NCI-H1105 (cell line): ENCODE measurements at regions not wholly inside any gene's neighbourhood (a gene's known extent, or its start where the extent isn't known, plus 50 kb on each side); places are given as distances from the start of the nearest gene placed in this dataset.
A peak's percentile ranks its signal among the peaks of the same experiment; 100 is the strongest.

Experiments used
- DNase-seq: peaks from one replicate; lab custom pipeline; 2025; lab: John Stamatoyannopoulos, UW

DNA sequence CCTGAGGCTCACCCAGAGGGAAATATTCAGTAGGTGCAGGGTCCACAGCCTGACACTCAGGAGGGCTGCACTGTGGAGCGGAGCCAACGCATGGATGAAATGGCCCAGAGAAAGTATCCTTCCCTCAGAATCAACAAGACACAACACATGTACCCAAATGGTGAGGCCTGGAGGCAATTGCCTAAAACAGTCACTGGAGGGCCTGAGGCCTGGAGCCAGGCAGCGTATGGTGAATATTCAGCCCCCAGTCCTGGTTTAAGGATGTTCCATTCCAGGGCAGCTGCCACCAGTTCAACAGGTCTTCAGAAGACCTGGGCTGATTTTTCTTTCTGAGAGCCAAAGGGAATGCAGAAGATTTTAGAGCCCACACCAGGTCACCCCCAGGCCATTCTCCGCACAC is 264.8 kb downstream of the INSC start:
- DNase-seq: no peak

DNA sequence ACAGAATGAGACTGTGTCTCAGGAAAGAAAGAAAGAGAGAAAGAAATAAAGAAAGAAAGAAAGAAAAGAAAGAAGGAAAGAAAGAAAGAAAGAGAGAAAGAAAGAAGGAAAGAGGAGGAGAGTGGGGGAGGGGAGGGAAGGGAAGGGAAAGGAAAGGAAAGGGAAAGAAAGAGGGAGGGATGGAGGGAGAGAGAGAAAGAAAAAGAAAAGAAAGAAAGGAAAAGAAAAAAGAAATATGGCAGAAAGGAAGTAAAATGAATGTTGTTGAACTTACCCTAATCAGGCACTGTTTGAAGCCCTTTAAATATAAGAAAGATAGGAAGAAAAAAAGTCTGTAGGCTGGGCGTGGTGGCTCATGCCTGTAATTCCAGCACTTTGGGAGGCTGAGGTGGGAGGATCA is 276.1 kb downstream of the INSC start:
- DNase-seq: no peak

DNA sequence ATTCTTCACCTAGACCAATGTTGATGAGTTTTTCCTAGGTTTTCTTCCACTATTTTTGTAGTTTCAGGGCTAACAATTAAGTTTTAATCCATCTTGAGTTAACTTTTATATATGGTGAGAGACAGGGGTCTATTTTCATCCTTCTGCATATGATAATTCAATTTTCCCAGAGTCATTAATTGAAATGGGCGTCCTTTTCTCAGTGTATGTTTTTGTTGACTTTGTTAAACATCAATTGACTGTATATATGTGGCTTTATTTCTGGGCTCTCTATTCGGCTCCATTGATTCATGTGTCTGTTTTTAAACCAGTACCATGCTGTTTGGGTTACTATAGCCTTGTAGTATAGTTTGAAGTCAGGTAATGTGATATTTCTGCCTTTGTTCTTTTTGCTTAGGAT is 282.1 kb downstream of the INSC start:
- DNase-seq: no peak

DNA sequence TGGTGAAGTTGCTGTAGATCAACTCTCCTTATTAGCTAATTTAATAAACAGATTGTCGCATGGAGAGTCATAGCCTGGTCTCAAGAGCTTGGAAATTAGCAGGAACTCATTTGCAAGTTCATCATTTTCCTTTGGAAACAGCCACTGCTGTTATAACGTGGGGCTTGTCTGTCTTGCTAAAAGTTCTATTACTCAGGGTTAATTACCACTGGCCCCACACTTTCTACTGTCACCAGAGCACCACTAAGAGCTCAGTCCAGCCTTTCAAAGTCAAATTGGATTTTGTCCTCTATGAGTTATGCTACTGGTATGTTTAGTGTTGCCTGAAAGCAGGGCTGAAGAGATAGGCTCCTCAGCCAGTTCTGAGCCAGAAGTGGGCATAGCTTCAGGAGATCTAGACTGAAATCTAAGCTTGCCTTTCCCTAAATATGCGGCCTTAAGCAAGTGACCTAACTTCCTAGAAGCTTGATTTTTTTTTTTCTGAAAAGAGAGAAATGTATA is 292.2 kb downstream of the INSC start:
- no peak for DNase-seq

DNA sequence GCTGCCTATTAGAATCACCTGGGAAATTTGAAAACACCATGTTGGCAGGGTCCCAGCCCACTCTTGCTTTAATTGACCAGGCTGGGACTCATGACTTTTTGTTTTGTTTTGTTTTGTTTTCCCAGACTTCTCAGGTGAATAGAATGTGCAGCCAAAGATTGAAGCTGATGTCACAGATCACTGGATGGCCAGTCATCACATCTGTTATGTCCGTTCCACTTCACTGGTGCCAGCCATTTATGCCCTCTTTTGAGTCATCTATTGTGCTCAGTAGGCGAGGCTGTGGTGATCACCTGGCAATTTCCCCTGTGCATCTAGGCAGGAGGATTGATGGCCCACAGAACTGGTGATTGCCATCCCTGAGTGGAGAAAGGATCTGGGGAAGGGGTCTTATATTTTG is 297.3 kb downstream of the INSC start:
- peak; percentile 91 for DNase-seq

DNA sequence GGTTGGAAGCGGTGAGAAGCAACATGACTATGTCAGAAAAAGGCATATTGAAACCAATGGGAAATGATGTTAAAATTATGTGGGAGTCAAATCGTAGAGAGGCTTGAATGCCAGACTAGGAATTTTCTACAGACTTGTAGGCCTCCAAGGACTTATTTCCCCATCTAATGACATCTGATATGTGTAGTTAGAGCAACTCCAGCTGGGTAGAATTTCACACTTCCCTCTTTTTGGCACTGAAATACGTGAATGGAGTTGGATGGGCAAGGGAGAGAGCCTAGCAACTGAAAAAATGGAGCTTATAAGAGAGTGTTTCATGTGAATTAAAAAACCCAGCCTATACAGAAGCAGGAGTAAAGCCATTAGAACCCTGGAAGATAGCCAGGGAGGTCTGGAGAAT is 304.2 kb downstream of the INSC start:
- peak; percentile 16 for DNase-seq

- DNase-seq: no peak
These were observed 305.0 kb downstream of the INSC start for GRCh38 chr11:15419696-15420095.

DNA sequence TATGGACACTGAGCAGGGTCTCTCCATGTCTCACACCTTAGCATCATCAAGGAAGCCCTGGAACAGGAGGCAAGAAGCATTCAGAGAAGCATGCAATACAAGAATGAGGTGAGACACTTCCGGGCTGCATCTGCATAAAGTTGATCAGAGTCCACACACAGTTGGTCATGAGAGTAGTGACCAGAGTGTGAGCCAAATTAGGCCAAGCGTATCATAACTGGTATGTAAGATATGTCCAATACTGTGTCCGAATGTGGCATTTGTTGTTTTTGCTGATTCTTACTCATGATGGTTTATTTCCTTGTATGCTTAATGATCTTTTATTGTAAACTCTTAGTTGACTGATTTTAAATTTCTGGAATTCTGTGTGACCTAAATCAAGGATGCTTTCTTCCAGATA is 315.7 kb downstream of the INSC start:
- DNase-seq: no peak

DNA sequence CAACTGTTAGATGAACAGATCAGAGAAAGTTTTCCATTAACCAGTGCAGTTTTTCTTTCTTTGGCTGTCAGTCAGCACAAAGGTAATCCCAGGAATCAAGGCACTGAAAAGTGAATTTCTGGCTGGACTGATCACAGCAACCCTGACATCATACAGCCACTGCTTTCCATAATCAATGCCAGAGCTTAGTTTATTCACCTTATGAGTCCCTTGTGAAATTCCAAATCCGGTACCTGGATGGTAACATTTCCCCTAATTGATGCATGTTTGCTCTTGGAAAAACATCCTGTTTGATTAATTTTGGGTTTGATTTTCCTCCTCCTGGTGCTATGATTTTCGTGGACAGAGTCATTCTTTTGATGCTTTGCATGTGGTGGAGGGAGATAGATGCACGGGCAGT is 319.8 kb downstream of the INSC start:
- no peak for DNase-seq

DNA sequence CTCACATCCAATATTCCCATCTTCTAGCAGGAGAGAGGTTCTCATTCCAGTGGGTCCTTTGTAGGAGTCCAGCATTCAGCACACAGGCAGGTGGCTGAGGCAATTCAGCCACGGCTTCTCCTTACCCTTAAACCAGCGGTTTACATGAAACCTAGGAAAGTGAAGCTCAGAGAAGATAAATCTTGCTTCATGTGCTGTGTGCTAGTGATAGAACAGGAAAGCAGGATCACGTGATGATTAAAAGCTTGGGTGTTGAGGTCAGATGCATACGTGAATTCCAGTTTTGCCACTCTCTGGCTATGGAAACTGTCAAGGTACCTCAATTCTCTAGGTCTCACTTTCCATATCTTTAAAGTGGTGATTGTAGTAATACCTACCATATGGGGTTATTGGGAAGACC is 331.6 kb downstream of the INSC start:
- DNase-seq: no peak

DNA sequence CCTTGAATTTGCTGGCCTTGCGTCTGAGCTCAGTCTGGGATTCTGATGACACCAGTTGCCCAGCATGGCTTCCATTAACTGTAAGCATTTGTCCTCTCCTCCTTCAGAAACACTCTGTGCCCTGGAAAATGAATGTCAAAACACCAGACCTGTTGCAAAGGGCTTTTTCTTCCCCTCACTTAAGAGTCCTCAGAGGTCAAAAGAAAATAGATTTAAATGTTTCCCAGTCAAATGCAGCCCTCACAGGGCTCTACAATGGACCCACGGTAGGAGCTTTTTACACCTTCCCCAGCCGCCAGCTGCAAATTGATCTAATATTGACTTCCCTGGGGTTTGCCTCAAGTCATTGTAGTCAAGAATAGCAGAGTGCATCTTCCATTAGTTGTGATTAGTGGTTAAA is 332.2 kb downstream of the INSC start:
- DNase-seq: no peak

GRCh38 chr11:15451713-15452112 is 337.0 kb downstream of the INSC start:
- no peak for DNase-seq

DNA sequence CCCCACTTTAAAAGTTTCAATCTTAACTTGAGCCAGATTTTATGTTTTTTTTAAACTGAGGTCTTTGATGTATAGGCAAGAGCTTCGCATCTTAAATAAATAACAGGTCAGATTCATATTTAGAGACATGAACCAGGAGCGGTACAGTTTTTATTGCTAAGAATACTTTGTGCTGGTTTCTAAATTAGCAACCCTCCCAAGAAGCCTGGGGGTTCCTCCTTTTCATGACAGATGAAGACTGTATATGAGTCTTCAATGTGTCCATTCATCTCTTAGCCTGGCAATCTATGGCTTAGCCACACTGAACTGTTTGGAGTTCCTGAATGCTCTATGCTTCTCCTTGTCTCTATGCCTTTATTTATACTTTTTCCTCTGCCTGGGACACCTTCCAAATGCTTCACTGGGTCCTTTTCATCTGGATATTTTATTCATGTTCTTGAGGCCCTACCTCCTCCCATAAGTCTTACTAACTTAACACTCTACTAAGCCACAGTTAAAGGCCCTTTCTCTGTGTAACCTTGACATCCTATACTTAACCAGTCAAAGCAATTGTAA is 338.6 kb downstream of the INSC start:
- no peak for DNase-seq

- DNase-seq: no peak
These were observed 353.7 kb downstream of the INSC start for GRCh38 chr11:15468466-15468865.

DNA sequence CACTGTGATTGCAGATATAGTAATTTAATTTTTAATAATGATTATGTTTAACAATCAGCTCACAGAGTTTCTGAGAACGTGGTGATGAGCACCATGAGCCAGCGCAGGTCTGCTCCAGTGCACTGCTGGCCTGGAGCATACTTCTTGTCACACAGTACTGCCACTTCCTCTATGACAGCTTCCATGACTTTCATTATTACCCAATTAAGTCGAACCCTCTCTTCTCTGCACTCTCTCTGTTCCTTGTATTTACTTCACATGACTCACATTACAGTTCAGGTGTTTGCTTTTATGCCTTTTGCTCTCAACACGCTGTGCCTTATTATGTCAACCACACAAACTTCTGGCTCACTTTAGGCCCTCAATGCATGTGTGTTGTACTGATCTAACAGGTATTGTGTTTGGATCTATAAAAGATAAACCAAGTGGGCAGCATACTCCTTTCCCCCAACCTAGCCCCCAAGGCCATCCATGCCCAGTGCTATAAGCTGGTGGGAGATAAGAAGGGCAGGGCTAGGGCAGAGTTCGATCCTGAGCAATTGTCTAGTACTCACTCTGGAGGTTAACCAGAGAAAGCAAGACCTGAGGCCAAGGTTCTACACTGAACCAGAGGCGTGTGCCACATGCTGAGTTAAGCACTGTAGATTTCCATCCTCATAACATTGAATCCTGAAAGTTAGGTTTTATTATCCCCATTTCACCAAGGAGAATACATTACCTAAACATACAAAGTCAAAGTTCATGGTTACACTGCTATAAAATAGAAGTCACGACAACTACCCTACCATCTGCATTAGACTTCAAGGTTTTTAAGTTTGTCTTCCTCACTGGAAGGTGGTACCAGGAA is 356.5 kb downstream of the INSC start:
- no peak for DNase-seq

DNA sequence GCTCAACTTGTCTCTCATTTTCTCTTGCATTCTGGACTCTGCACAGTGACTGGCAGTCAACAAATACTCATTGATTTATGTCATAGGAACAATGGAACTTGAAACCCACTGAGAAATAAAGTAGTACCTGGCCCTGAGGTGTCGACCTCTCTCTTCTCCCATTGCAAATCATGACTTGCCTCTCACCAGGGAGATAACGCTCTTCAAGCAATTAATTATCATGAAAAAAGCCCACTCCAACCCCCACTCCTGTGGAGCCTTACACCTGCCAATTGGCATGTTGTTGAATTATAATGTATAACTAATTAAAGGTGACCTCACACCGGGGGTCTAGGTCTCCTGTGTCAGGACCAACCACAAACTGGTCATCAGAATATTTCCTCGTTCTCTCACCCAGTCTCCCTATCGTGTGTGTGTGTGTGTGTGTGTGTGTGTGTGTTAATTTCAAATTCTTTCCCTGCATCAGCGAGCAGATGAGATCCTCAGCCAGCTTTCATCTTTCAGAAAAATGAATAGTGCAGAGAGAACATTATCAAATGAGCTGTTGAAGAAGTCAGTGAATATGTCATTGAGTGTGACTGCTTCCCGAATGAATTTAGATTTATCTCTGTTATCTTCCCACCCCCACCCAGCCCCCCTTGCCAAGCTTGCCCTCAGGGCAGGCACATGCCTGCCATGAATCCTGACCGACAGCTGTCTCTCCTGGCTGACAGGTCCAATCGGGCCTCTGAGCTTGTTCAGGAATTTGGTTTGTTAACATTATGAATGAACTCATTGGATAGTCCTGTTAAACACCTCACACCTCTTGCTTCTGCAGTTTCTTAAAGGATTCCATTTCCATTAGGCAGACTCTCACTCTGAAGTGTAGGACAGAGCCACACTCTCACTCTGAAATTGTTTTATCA is 357.4 kb downstream of the INSC start:
- DNase-seq: peak; percentile 82

DNA sequence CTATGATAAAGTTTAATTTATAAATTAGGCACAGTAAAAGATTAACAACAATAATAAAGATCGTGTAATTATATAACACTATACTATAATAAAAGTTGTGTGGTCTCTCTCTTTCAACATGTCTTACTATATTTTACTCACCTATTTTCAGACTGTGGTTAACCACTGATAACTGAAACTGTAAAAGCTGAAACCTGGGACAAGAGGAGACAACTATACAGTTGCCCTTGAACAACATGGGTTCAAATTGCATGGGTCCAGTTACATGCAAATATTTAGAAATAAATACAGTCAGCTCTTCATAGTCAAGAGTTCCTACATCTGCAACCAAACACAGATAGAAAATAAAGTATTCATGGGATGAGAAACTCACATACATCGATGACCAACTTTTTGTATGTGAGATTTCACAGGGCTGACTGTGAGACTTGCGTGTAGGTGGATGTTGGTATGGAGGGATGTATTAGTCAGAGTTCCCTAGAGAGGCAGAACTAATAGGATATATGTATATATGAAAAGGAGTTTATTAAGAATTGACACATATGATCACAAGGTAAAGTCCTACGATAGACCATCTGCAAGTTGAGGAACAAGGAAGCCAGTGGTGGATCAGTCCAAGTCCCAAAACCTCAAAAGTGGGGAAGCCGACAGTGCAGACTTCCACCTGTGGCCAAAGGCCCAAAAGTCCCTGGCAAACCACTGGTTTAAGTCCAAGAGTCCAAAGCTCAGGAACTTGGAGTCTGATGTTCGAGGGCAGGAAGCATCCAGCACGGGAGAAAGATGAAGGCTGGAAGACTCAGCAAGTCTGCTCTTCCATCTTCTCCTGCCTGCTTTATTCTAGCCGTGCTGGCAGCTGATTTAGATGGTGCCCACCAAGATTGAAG is 359.5 kb downstream of the INSC start:
- no peak for DNase-seq

DNA sequence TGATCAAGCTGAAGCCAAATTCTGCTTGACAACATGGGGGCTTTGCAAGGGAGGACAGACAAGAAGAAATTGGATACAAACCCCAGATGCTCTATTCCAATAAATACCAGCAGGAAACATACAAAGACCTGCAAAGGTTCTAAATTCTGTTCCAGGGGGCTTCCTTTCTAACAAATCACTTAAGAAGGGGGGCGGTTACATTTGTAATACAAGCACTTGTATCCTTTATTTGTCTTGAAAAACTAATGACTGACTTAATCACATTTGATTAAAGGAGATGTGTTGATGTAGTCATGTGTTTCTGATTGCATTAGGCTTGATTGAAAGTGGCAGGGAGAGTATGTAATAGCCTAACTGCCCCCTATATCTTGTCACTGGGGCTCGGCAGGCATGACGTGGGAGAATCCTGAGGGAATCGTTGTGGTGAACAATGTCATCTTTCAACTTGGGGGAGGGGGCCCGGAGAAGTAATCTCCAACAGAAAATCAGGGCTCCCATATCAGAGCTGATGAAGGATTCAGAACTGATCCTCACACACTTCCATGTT is 361.7 kb downstream of the INSC start:
- DNase-seq: no peak

GRCh38 chr11:15481871-15482270 is 367.1 kb downstream of the INSC start:
- no peak for DNase-seq

DNA sequence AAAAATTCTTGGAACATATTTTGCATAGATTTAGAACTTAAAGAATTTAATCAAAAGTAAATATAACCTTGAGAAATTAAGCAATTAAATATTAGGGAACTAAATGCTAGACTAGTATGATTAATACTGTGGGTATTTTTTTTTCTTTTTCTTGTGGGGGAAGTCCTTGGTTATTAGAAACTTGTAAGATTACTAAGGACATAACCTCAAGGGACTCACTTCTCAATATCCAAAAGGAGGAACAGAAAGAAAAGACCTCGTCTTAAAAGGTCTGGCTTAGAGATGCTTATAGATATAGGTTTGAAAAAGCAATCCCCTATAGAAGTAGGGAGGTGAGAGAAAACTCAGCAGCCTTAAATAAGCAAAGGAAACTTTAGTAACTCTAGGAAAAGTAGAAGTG is 368.5 kb downstream of the INSC start:
- DNase-seq: no peak

DNA sequence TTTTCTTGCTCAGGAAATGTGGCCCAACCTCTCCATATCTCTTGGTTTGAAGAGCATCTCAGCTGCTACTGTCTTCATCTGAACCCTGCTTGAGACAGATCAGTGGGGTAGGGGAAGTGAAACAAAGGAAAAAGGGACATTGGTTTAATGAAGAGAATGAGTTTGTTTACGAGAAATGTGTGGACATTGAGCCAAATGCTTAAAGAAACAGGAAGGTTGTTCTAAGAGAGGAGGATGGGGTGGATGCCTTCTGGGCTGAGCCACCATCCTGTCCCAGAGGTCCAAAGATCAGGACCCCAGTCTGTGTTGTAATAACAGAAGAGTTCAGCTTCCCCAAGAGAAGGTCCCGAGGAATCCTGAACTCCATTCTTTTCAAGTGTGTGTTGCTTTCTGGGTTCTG is 369.7 kb downstream of the INSC start:
- no peak for DNase-seq
